Right hindlimb (tissue), 1 donor: ENCODE measurements at regions not wholly inside any gene's neighbourhood (a gene's known extent, or its start where the extent isn't known, plus 50 kb on each side); places are given as distances from the start of the nearest gene placed in this dataset.

Experiments
- DNase-seq: peaks from one replicate; pipeline ENCODE4 v3.0.0-alpha.2; 2018

DNA sequence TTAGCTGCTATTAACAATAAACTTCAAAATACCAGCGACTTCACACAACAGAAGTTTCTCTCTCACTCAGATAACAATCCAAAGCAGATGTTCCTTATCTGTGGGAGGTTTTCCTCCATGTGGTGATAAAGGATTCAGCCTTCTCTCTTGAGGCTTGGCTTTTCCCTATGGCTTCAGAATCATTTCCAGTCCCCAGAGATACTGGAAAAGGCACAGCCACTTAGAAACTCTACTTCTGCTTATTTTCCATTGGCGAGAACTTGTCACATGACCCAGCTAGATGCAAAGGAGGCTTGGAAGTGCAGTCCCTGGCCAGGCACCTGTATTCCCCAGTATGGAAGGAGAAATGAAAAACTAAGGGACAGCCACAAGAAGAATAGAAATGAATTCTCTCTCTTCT, 344.8 kb downstream of the MTX2 start:
- no peak for DNase-seq

DNA sequence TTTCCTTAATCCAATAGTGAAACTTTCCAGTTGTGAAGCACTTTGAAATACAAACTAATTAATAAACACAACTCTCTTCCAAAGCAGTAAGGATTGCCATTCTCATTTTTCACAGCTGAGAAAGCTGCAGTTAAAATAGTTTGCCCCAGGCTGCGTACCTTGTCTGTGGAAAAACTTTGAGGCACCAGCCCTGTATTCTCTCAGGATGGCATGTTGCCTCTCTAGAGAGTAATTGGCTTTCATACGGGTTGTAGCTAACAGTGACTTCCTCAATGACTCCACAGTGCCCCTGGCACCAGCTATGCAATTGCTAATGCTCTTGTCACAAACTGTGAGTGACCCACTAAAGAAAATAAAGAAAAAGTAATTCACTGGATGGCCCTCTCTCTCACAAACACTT, 345.7 kb downstream of the MTX2 start:
- DNase-seq: no peak

DNA sequence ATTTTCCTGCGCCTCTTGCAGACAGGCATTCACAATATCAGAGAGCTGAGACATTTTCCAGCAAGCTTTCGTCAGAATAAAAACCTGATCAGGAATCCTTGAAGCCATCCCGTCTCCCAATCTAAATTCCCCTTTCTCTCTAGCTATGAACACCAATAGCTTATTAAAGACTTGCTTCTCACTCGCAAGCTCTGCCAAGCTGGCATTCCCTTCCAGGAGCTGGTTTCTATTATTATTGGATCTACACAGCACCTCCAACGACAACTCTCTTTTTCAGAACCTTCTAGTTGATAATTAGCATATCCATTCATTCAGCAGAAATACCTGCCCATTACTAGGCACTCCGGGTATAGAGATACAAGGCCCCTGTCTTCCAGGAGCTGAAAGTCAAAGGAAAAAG, 350.3 kb downstream of the MTX2 start:
- no peak for DNase-seq

DNA sequence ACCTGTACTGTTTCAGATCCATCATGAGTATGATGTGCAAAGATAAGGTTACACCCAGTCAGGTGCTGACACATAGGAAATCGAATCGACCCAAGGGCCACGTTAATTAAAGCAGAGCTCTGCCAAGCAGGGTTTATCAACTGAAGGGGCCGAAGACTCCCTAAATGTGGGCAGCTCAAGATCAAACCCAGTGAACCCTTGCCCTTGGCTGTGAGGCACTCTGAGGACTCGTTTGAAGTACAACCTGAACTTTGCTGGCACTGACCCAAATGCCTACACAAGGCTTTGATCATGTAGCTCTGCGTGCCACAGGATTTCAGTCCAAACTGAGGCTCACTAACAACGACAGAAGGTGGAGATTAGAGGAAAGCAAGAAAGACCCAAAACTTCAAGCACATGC, 352.1 kb downstream of the MTX2 start:
- DNase-seq: no peak

DNA sequence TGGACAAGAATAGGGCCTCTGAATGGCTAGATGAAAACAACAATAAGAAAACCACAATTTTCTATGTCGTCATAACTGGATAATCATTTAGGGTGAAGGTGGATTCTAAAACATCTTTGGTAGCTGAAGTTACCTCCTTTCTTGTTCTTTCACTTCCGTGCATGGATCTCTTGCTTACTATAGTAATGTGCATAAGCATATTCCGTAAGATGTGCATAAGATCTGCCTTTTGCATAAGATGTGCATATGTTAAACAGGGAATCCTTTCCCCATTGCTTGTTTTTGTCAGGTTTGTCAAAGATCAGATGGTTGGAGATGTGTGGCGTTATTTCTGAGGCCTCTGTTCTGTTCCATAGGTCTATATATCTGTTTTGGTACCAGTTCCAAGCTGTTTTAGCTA, 353.6 kb downstream of the MTX2 start:
- no peak for DNase-seq

DNA sequence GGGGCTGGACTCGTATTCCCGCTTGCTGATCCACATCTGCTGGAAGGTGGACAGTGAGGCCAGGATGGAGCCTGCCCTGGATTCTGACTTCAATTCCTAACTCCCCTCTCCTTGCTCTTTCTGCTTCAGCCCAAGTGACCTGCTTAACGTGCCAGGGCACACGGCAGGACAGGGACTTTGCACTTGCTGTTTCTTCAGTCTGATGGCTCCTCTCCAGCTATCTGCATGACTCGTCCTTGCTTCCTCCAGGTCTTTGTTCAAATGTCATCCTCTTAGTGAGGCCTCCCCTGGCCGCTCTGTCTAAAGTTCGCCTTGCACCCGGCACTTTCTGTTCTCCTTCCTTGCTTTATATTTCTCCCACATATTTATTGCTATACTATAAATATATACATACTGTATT, 357.6 kb downstream of the MTX2 start:
- no peak for DNase-seq

DNA sequence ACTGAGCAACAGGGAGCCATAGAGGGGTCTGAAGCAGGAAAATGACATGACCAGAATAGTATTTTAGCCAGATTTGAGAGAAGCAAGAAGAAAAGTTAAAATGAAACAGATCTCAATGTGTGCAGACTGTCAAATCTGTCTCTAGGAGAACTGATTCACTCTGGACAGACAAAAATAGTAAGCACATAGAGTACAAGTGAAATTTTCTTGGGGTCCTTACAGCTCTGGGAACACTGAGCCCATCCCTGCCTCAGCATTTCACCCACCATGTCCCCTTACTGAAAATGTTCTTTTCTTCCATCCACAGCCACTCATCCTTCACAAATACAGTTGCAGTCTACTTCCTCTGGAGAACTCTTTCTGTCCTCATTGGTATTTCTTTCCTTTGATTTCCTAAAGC, 359.2 kb downstream of the MTX2 start:
- no peak for DNase-seq

DNA sequence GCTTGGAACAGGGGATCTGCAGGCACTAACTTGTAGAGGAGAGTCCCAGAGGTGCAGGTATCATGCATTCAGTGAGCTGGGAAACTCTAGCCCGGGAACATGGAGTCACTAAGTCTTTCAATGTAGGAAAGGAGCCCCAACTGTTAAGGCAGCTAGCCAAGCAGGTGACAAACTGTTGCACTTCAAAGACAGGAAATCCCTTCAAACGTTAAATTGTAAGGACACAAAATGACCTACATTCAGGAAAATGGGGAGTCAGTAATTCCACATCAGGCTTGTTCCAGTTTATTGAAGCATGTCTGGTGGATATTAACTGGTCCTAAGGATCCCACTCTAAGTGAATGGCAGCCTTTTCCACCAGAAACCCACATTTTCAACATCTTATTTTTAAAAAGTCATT, 364.5 kb downstream of the MTX2 start:
- DNase-seq: no peak

DNA sequence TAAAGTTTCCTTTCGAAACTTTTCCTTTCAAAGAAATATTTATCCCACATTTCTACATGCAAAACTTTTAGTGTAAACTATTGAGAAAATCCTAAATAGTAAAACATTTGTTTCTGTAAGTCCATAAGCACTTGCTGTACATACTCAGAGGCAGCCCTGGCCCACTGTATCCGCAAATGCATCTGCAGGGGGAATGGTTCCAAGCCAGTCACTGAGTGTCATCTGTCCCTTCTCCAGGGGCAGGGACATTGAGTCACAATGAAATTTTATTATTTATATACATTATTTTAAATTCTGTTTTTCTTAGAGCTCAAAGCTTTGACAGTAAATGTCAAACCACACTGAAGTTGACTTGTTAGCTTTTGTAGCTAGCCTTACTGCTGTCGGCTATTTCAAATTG, 367.2 kb downstream of the MTX2 start:
- no peak for DNase-seq

DNA sequence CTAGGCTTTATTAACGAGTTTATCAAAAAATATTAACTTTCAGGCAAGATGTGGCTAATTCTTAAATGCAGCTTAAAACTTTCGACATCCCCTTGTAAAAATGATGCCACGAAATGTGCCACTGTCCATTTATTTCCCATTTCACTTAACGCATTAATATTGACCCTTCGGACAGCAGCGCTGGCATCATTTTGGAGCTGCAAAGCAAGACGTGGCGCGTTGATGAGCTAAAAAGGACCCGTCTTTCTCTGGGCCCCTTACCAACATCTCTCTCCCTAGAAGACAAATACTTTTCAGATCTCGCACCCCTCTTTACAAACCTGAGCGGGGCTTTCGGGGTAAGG, 367.9 kb downstream of the MTX2 start:
- no peak for DNase-seq

DNA sequence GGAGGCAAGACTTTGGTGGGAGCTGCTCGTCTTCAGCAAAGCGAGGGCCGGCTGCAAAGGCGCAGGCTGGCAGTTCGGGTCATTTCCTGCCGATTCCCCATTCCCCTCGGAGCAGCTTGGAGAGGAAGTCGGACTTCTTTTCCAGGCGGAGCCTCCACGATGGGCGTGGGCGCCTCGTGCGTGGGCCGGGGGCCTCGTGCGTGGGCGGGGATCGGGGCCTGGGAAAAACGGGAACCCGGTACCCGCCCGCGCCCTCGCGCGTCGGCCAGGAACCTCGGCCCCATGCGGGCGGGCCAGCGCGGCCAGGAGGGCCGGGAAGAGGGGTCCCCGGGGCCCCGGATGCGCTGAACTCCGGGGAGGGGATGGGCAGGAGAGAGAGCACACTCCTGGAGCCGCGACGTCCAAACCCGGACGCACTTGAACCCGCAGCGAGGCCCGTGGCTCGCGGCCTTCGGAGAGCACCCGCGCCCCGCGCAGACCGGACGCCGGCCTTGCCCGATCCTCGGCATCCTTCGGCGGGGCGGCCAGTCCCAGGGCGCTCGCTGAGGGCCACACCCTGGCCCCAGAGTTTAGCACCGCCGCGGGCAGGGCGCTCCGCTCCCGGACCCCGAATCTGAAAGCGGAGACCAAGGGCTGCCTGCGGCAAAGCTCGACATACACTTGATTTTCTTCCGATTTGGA, 368.4 kb downstream of the MTX2 start:
- DNase-seq: peak; percentile 86

DNA sequence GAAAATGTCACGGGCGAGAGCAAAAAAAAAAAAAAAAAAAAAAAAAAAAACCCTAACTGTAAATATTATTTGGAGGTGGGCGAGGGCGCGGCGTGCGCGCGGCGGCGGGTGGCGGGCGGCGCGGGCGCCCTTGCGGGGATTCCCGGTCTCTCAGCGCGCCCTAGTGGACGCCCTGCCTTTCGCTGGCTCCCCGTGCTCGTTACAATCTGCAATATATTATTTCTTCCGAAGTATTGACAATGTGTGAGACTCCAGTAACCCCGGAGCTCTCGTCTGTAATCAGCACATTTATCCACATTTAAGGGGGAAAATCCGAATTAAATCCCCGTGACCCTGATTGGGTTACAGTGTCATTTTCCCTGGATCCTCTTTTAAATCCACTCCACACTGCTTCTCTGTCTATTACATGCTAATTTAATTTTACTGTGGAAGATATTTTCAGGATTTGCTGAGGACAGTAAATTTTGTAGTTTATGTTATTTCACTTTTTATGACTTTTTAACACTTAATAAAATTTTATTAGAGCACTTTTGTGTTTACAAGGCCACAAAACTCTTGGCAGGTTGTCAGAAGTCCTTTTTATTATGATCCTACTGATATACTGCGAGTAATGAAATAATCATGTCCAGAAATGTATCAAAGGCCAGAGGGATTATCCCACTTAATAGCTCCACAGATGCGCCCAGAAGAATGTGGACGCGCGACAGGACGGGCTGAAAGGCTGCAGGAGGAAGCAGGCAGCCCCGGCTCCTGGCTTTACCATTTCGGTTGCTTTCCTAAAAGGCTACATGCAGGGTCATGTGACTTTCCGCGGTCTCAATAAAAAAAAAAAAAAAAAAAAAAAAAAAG, 369.1 kb downstream of the MTX2 start:
- peak; percentile 87 for DNase-seq

DNA sequence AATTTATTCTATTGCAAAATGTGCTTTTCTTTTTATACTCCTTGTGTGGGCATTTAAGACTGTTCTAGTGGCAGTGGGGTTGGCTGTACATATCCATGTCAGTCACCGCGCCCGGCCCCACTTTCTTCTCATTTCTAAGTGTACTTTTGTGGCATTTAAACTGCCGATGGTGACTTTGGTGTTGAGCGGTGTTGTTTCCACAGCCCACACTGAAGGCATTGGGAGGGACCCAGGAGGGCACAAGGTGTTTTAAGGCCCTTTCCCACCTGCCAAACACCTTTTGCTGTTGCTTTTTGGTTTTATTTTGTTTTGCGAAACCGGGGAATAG, 369.7 kb downstream of the MTX2 start:
- DNase-seq: no peak

DNA sequence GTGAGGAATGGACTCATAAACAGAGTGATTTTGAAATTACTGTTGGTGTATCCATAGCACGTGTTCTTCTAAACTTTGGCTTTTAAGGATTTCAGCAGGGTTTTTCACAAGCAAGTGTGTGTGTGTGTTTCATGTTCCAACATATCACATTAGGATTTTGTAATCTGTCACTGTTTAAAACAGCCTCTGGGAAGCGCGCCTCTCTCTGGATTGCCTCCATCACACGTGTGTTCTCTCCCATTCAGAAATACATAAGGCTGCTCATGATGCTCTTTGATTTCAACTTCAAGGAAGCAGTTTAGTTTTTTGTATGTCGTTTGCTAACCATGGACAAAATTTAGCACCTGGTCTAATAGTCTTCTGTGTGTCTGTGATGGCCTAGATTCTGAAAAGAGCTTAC, 370.4 kb downstream of the MTX2 start:
- no peak for DNase-seq

DNA sequence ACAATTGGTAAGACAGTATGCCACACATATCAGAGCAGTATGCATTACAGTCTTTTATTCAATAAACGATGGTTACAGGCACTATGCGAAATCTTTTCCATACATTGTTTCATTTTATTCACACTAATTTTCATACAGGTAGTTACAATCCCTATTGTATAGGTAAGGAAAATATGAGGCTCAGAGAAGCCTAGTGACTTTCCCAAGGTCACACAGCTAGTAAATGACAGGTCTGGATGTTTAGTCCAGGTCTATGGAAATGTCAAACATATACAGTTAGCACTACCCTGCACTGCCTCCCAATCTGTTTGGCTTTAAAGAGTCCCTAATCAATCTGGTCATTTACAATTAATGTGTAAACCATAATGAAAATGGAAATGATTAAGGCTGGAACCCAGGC, 372.2 kb downstream of the MTX2 start:
- no peak for DNase-seq

DNA sequence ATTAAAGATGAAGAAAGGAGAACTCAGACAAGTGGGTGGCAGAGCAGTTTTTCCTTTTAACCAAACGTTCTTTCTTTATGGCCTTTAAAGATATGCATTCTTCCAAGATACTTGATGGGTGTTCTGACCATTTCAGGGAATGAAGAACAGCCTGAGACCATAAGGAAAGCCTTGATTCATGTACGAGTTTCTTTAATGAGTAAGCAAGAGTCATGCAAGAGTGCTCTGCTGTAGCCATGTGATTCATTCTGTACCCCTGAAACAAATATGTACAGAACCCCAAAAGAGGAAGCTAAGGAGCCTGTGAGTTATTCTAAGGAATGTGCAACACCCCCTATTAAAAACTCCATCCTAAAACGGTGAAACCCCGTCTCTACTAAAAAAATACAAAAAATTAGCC, 372.8 kb downstream of the MTX2 start:
- no peak for DNase-seq

DNA sequence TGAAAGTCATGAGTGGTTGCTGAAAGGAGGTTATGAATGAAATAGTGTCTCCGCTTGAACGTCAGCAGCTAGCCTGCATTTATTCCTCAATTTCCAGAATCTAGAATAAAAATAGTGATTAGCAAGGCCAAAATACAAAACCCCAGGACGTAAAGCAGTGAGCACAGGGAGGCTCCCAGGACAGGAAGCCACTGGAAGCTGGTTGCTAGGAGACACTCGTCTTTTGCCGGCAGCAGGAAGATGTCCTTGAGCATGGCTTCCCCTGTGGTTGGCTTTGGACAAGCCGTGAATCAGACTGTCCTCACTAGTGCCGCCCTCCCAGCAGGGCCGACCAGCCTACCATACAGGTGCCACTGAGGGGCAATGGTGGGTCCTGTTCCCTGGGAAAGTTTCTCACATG, 374.4 kb downstream of the MTX2 start:
- DNase-seq: peak; percentile 37

DNA sequence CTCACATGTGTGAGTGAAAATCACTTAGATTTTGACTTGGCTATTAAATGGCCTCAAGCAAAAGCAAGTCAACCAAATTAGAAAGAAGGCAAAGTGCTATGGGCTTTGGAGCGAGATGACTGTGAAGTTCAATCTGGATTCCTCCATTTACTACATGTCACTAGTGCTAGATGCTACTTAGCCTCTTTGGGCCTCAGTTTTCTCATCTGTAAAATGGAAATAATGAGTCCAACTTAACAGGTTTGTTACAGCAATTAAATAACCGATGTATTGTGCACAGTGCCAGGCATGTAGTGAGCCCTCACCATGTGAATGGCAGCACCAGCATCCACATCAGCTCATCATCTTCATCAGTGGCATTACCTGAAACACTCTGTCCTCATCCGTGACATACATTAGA, 376.3 kb downstream of the MTX2 start:
- no peak for DNase-seq

DNA sequence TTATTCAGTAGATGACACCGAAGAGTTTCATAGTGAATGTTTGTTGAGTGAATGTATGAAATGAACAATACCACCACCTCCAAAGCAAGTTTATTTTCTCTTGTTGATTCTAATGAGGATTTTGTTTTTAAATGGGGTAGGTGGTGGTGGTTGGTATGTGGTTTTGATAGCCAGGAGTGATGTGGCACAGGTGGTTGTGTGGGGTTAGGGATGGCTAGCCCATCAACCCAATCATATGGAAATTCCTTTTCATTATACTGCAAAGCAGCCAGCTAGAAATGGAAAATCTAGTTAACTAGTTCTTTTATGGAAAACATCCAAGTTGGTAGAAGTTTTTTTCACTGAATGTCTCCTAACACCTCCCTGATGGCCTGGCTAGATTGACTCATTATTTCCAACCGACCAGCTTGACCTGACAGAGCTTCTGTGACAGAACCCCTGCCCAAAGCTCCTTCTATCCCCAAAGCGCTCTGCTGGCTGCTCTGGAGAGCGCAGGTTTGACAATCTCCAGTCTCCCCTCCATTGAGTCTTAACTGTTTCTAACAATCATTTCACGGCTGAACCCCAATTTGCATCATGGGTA, 376.9 kb downstream of the MTX2 start:
- no peak for DNase-seq

DNA sequence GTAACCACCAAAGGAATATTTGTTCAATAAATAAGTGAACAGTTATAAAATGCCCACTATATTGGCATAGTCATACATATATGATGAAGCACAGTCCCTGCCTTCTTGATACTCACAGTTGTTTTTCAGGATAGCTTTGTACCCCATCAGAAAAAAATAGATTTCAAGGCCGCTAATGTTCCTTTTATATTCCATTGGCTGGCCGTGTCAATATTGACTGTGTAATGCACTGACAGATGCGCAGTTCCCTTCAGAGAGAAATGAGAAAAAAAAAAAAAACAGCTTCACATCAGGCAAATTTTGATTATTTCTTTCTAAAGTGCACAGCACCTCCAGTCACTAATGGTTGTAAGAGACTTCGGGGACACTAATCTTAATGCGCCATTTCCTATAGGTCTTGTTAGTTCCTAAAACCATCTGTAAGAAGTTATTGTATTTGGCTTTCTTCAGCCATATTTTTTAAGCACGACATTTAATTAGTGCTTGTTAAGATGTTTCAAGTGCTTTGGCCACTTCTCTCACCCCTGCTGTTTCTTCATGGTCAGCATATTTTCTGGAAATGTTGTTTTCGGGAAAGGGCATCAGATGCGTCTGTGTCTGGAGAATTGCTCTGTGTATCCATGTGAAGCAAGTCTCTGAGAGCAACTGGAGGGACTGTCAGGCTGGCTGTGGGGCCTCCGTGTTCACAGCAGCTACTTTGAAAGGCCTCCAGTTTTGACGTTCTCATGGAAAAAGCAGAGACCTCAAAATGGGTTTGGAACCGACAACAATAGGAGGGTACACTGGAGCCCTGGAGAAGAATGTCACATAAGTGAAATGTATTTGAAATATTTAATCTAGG, 378.3 kb downstream of the MTX2 start:
- no peak for DNase-seq

DNA sequence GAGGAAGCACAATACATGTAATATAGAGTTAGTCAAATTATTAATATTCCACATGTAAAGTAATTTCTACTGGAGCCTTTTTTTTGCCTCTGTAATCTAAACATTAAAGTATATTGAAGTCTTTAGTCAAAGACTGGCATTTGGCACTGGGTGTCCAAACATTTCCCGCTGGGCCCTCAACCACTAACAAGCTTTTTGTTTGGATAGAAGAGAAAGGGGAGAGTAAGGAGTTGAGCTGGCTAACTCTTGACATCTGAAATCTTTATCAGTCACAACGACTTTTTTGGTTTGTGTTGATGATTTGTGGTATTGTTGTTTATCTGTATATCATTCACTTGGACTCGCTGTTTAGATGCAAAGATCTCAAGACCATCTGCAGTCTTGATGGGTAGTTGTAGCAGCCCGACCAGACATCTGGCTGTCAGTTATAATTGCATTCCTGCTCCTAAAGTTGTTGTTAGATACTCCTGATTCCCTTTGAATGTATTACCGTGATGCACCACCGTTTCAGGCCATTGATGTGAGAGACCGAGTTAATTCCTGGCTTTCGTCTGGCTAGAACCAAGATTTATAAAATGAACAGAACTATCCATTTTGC, 379.6 kb downstream of the MTX2 start:
- DNase-seq: no peak

DNA sequence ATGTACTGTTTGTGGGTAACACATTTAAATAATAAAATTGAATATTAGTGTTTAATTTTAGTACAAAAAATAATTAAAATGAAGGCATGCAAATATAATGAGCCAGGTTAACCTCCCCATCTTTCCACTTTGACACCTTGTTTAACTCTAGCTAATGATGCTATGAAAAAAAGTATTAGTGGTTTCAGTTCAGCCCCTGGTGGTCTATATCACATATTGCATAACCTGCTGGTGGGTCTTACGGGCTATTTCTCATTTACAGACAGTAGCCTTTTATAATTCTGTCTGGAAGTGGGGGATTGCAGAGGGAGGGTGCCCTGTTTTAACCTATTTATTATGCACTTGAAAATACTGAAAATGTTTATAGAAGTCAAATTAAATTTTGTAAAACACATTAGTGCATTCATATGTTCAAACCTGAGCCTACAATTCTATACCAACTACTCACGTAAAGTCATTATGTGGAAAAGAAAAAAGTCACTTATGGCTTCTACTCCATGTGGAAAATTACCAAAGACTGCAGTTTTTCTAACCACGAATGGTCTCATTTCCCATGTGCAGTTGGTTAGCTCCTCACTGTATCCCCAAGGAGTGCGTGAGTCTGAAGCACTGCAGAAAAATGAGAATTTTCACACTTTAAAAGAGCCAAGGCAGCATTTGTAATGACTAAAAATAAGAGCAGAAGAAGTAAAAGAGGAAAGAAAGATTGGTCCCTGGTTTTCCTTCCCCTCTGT, 381.0 kb downstream of the MTX2 start:
- no peak for DNase-seq
